Gastroesophageal sphincter (tissue), 4 donors: ENCODE measurements at regions not wholly inside any gene's neighbourhood (a gene's known extent, or its start where the extent isn't known, plus 50 kb on each side); places are given as distances from the start of the nearest gene placed in this dataset.

Experiments
- ATAC-seq: fragments of 150-250 bp; one replicate; pipeline ENCODE4 v1.9.1; 2016; ENCODE audit warnings: mild to moderate bottlenecking, moderate library complexity
- H3K27ac ChIP-seq, 4 donors: fragments of 200-600 bp; sonication (generic) in 3 of 4; 1 replicate in 3 of 4; 2 replicates in 1 of 4; pipeline ENCODE4 v1.5.1; 2016 to 2019
- H3K27me3 ChIP-seq: fragments of 200-600 bp; sonication (generic); one replicate; pipeline ENCODE4 v1.5.1; 2019
- H3K36me3 ChIP-seq, 2 donors: fragments of 200-600 bp; sonication (generic); one replicate each; pipeline ENCODE4 v1.5.1; 2019; ENCODE audit warnings: control low read depth in 1 of 2
- H3K4me1 ChIP-seq, 3 donors: fragments of 200-600 bp; sonication (generic); 1 replicate in 2 of 3; 2 replicates in 1 of 3; pipeline ENCODE4 v1.5.1; 2016 to 2019; ENCODE audit warnings: control low read depth in 2 of 3
- H3K4me3 ChIP-seq, 2 donors: fragments of 200-600 bp; sonication (generic); one replicate each; pipeline ENCODE4 v1.5.1; 2019; ENCODE audit warnings: mild to moderate bottlenecking in 1 of 2, moderate library complexity in 1 of 2
- H3K9me3 ChIP-seq, 3 donors: fragments of 200-600 bp; sonication (generic); one replicate each; pipeline ENCODE4 v1.5.1; 2017 to 2019; ENCODE audit warnings: control low read depth in 2 of 3
- CTCF ChIP-seq, 4 experiments: fragments of 200-600 bp in 2 of 4; fragments of 450-650 bp in 2 of 4; sonication (generic) in 1 of 4; IDR thresholded peaks; one replicate each; pipeline ENCODE4 v1.5.1; 2017 to 2019; ENCODE audit warnings: antibody characterized with exemption in 4 of 4, mild to moderate bottlenecking in 2 of 4, moderate library complexity in 2 of 4
- EP300 ChIP-seq: sonication (generic); formaldehyde crosslinking; IDR thresholded peaks from one replicate; pipeline ENCODE4 v1.6.1; 2017; ENCODE audit warnings: antibody characterized with exemption, mild to moderate bottlenecking
- POLR2A ChIP-seq, 2 donors: fragments of 450-650 bp; IDR thresholded peaks; one replicate each; pipeline ENCODE4 v1.6.1; 2017; ENCODE audit warnings: antibody characterized with exemption in 2 of 2, mild to moderate bottlenecking in 2 of 2, moderate library complexity in 1 of 2
- POLR2AphosphoS5 ChIP-seq: sonication (generic); formaldehyde crosslinking; IDR thresholded peaks from one replicate; pipeline ENCODE4 v1.6.1; 2017; ENCODE audit warnings: antibody characterized with exemption
- WGBS, 2 donors: methylation state at CpG; one replicate each; pipeline ENCODE4 v1.1.5; 2018; ENCODE audit warnings: low coverage in 1 of 2; 5-methylcytosine and 5-hydroxymethylcytosine counted together

- Histone ChIP-seq H3K27ac (no peak overlapping the region), H3K36me3 (no peaks in the 10 kb centered on the region), H3K9me3 (no peaks in the 10 kb centered on the region), H3K4me1 (no peaks in the 10 kb centered on the region), H3K4me3 (no peak overlapping the region), H3K27me3 (no peaks in the 10 kb centered on the region)
- TF ChIP-seq POLR2AphosphoS5 (no peak), EP300 (no peak), POLR2A (IDR thresholded peaks at IDR 0.05) (no peak), CTCF (IDR thresholded peaks at IDR 0.05) (no peak)
- WGBS, 2 donors, result 79 to 90% methylated on average over 1 of the region's 1 CpG
- ATAC-seq, result no peak
These were observed 146.9 kb upstream of the MRPS30 start for GRCh38 chr5:44661851-44662250.

- Histone ChIP-seq H3K4me3 (no peak overlapping the region), H3K4me1 (no peaks in the 10 kb centered on the region), H3K27me3 (no peaks in the 10 kb centered on the region), H3K27ac (no peak overlapping the region), H3K9me3 (peaks cover 0 to 13% (median 0%) of the 10 kb centered on the region in 3 donors), H3K36me3 (no peaks in the 10 kb centered on the region)
- no peak for TF ChIP-seq CTCF (IDR thresholded peaks at IDR 0.05)
- TF ChIP-seq POLR2A (IDR thresholded peaks at IDR 0.05), result no peak
- TF ChIP-seq EP300, result no peak
- TF ChIP-seq POLR2AphosphoS5, result no peak
- no peak for ATAC-seq
These were observed 148.5 kb upstream of the MRPS30 start for GRCh38 chr5:44660251-44660650.

DNA sequence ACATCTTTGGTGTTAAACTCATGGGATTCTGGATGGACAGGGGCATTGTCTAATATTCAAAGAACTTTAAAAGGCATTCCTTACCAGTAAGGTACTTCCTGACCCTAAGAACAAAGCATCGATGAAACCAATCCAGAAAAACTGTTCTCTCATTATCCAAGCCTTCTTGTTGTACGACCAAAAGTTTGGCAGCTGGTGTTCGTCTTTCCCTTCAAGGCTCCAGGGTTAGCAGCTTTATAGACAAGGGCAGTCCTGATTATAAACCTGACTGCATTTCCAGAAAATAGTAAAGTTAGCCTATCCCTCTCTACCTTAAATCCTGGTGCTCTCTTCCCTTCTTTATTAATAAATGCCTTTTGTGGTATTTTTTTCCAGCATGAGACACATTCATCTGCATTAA is 149.4 kb upstream of the MRPS30 start:
- 28 to 43% methylated on average over 3 of the region's 3 CpGs for WGBS, 2 donors
- H3K4me3 ChIP-seq, result no peak overlapping the region
- TF ChIP-seq EP300 (no peak), POLR2AphosphoS5 (no peak), POLR2A (IDR thresholded peaks at IDR 0.05) (no peak), CTCF (IDR thresholded peaks at IDR 0.05) (no peak)

DNA sequence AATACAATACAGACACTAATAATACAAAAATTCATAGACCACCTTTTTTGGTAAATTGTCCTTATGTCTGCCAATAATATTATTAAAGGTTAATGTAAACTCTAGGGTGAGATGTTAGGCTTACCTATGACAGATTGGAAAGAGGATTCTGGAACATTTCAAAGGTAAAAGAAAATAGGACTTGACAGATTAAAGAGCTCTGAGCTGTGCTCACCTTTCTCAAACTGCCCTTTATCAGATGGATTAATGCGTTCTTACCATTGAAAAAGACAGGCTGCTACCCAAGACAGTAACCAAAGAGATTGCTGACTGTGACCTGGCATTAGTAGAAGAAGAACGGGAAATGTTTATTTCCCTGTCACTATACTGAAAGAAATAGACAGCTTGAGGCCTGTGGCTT is 156.1 kb upstream of the MRPS30 start:
- no peaks in the 10 kb centered on the region for H3K4me1 ChIP-seq
- no peak overlapping the region for H3K4me3 ChIP-seq
- 22 to 37% methylated on average over 2 of the region's 2 CpGs for WGBS, 2 donors
- H3K27me3 ChIP-seq, result no peaks in the 10 kb centered on the region
- H3K9me3 ChIP-seq, result peaks cover 0 to 15% (median 0%) of the 10 kb centered on the region in 3 donors
- TF ChIP-seq CTCF (IDR thresholded peaks at IDR 0.05), result no peak
- TF ChIP-seq POLR2A (IDR thresholded peaks at IDR 0.05), result no peak
- no peak for TF ChIP-seq EP300
- H3K27ac ChIP-seq, result no peak overlapping the region
- no peaks in the 10 kb centered on the region for H3K36me3 ChIP-seq
- no peak for ATAC-seq

More for the DNA sequence above, 149.4 kb upstream of the MRPS30 start:
- Histone ChIP-seq H3K27ac (no peak overlapping the region), H3K36me3 (no peaks in the 10 kb centered on the region), H3K4me1 (no peaks in the 10 kb centered on the region), H3K27me3 (no peaks in the 10 kb centered on the region), H3K9me3 (peaks cover 0 to 15% (median 0%) of the 10 kb centered on the region in 3 donors)
- no peak for ATAC-seq

GRCh38 chr5:44646016-44646415 is 162.7 kb upstream of the MRPS30 start:
- H3K4me1 ChIP-seq, result no peaks in the 10 kb centered on the region
- no peaks in the 10 kb centered on the region for H3K36me3 ChIP-seq
- WGBS, 2 donors, result 14 to 40% methylated on average over 1 to 4 of the region's 4 CpGs
- H3K9me3 ChIP-seq, result no peaks in the 10 kb centered on the region
- H3K27ac ChIP-seq, result no peak overlapping the region
- no peak for TF ChIP-seq POLR2A (IDR thresholded peaks at IDR 0.05)
- TF ChIP-seq CTCF (IDR thresholded peaks at IDR 0.05), result no peak
- TF ChIP-seq POLR2AphosphoS5, result no peak
- TF ChIP-seq EP300, result no peak
- no peaks in the 10 kb centered on the region for H3K27me3 ChIP-seq
- no peak for ATAC-seq
- no peak overlapping the region for H3K4me3 ChIP-seq
